H9 (cell line): ENCODE measurements at regions not wholly inside any gene's neighbourhood (a gene's known extent, or its start where the extent isn't known, plus 50 kb on each side); places are given as distances from the start of the nearest gene placed in this dataset.

Experiments used
- DNase-seq: peaks from one replicate; pipeline ENCODE4 v3.0.0-alpha.2; 2017
- H2AFZ ChIP-seq: one replicate; pipeline ENCODE4 v1.6.1; 2013; ENCODE audit warnings: mild to moderate bottlenecking, low read length, control low read depth, moderate library complexity
- H2AK5ac ChIP-seq: 2 replicates; pipeline ENCODE4 v1.6.1; 2013; ENCODE audit warnings: low read length, control low read depth, mixed read lengths; ENCODE audit not compliant: insufficient read length
- H2BK120ac ChIP-seq: one replicate; pipeline ENCODE4 v1.6.1; 2013; ENCODE audit warnings: low read depth, mild to moderate bottlenecking, low read length, control low read depth, inconsistent platforms; ENCODE audit not compliant: poor library complexity, severe bottlenecking
- H2BK12ac ChIP-seq: 2 replicates; pipeline ENCODE4 v1.6.1; 2013; ENCODE audit warnings: low read length, control low read depth, mixed read lengths, low read depth; ENCODE audit not compliant: insufficient read length
- H2BK15ac ChIP-seq: 2 replicates; pipeline ENCODE4 v1.6.1; 2013; ENCODE audit warnings: low read depth, low read length, control low read depth
- H2BK20ac ChIP-seq: one replicate; pipeline ENCODE4 v1.6.1; 2013; ENCODE audit warnings: low read depth, mild to moderate bottlenecking, low read length, control low read depth, inconsistent platforms; ENCODE audit not compliant: poor library complexity, severe bottlenecking
- H2BK5ac ChIP-seq: 2 replicates; pipeline ENCODE4 v1.6.1; 2013; ENCODE audit warnings: low read length, control low read depth, mixed read lengths; ENCODE audit not compliant: insufficient read length
- H3K14ac ChIP-seq: 2 replicates; pipeline ENCODE4 v1.6.1; 2013; ENCODE audit warnings: low read length, control low read depth; ENCODE audit not compliant: insufficient read depth
- H3K18ac ChIP-seq: 2 replicates; pipeline ENCODE4 v1.6.1; 2013; ENCODE audit warnings: low read depth, mild to moderate bottlenecking, mixed read lengths, low read length, control low read depth; ENCODE audit not compliant: insufficient read length
- H3K23ac ChIP-seq: 2 replicates; pipeline ENCODE4 v1.6.1; 2013; ENCODE audit warnings: low read length, control low read depth, mixed read lengths, low read depth; ENCODE audit not compliant: insufficient read length
- H3K23me2 ChIP-seq: 2 replicates; pipeline ENCODE4 v1.6.1; 2013; ENCODE audit warnings: low read depth, mild to moderate bottlenecking, mixed read lengths, low read length, control low read depth; ENCODE audit not compliant: insufficient read length, poor library complexity, severe bottlenecking
- H3K27ac ChIP-seq: 2 replicates; pipeline ENCODE4 v1.5.1; 2013; ENCODE audit warnings: low read length, control low read depth, mixed read lengths, low read depth; ENCODE audit not compliant: insufficient read length
- H3K27me3 ChIP-seq: 2 replicates; pipeline ENCODE4 v1.6.1; 2013; ENCODE audit warnings: low read length, control low read depth, inconsistent platforms; ENCODE audit not compliant: insufficient read depth
- H3K4ac ChIP-seq: 2 replicates; pipeline ENCODE4 v1.6.1; 2013; ENCODE audit warnings: low read depth, mild to moderate bottlenecking, control low read depth, inconsistent platforms, low read length, moderate library complexity
- H3K4me1 ChIP-seq: 2 replicates; pipeline ENCODE4 v1.6.1; 2013; ENCODE audit warnings: low read length, control low read depth, inconsistent platforms; ENCODE audit not compliant: insufficient read depth
- H3K4me2 ChIP-seq: 2 replicates; pipeline ENCODE4 v1.6.1; 2013; ENCODE audit warnings: low read length, control low read depth, mixed read lengths; ENCODE audit not compliant: insufficient read length, insufficient read depth
- H3K56ac ChIP-seq: 2 replicates; pipeline ENCODE4 v1.6.1; 2013; ENCODE audit warnings: low read depth, mild to moderate bottlenecking, mixed read lengths, low read length, control low read depth; ENCODE audit not compliant: insufficient read length
- H3K79me1 ChIP-seq: 2 replicates; pipeline ENCODE4 v1.6.1; 2013; ENCODE audit warnings: low read depth, mild to moderate bottlenecking, moderate library complexity, low read length, control low read depth, inconsistent platforms; ENCODE audit not compliant: insufficient read depth, poor library complexity, severe bottlenecking
- H3K79me2 ChIP-seq: 2 replicates; pipeline ENCODE4 v1.6.1; 2013; ENCODE audit warnings: low read length, control low read depth, inconsistent platforms; ENCODE audit not compliant: insufficient read depth
- H3K9ac ChIP-seq: 2 replicates; pipeline ENCODE4 v1.6.1; 2013; ENCODE audit warnings: low read length, control low read depth, mixed read lengths; ENCODE audit not compliant: insufficient read length; ENCODE audit errors: extremely low read depth
- H3K9me3 ChIP-seq: one replicate; pipeline ENCODE4 v1.6.1; 2013; ENCODE audit warnings: low read depth, low read length, inconsistent platforms; ENCODE audit not compliant: control insufficient read depth
- H3T11ph ChIP-seq: one replicate; pipeline ENCODE4 v1.6.1; 2013; ENCODE audit warnings: mild to moderate bottlenecking, low read length, control low read depth, inconsistent platforms
- H4K20me1 ChIP-seq: one replicate; pipeline ENCODE4 v1.6.1; 2013; ENCODE audit not compliant: control insufficient read depth, insufficient read length, insufficient read depth
- H4K5ac ChIP-seq: 2 replicates; pipeline ENCODE4 v1.6.1; 2013; ENCODE audit warnings: low read depth, mild to moderate bottlenecking, mixed read lengths, low read length, control low read depth; ENCODE audit not compliant: insufficient read length
- H4K8ac ChIP-seq: replicated peaks from 2 replicates; pipeline ENCODE4 v1.6.1; 2013; ENCODE audit warnings: low read length, control low read depth, mixed read lengths, low read depth; ENCODE audit not compliant: insufficient read length
- H4K91ac ChIP-seq: 2 replicates; pipeline ENCODE4 v1.6.1; 2013; ENCODE audit warnings: low read depth, mild to moderate bottlenecking, moderate library complexity, mixed read lengths, low read length, control low read depth; ENCODE audit not compliant: insufficient read length
- H3K27ac Mint-ChIP-seq, 3 experiments: 2 replicates in 2 of 3; 3 replicates in 1 of 3; pipeline ENCODE4 v1.8.0; 2020 to 2021; ENCODE audit warnings: mixed read lengths in 3 of 3, mild to moderate bottlenecking in 1 of 3, moderate library complexity in 1 of 3
- H3K27me3 Mint-ChIP-seq: 2 replicates; pipeline ENCODE4 v1.8.0; 2021; ENCODE audit warnings: low read depth, mild to moderate bottlenecking, moderate library complexity, mixed read lengths
- H3K36me3 Mint-ChIP-seq, 3 experiments: 2 replicates in 2 of 3; 3 replicates in 1 of 3; pipeline ENCODE4 v1.8.0; 2020 to 2021; ENCODE audit warnings: low read depth in 3 of 3, mixed read lengths in 3 of 3; ENCODE audit not compliant: insufficient read depth in 1 of 3
- H3K4me1 Mint-ChIP-seq, 2 experiments: 2 replicates each; pipeline ENCODE4 v1.8.0; 2020; ENCODE audit warnings: mixed read lengths in 2 of 2
- H3K4me3 Mint-ChIP-seq, 2 experiments: 2 replicates in 1 of 2; 3 replicates in 1 of 2; pipeline ENCODE4 v1.8.0; 2020 to 2021; ENCODE audit warnings: mild to moderate bottlenecking in 2 of 2, mixed read lengths in 2 of 2, moderate library complexity in 1 of 2
- H3K9me3 Mint-ChIP-seq, 2 experiments: 2 replicates in 1 of 2; 3 replicates in 1 of 2; pipeline ENCODE4 v1.8.0; 2020; ENCODE audit warnings: mild to moderate bottlenecking in 2 of 2, mixed read lengths in 2 of 2, moderate library complexity in 1 of 2
- CTCF ChIP-seq: fragments of 200-600 bp; sonication (generic); conservative IDR thresholded peaks from 3 replicates; pipeline ENCODE4 v1.8.0; 2021; ENCODE audit warnings: antibody characterized with exemption, mild to moderate bottlenecking
- WGBS: extraction: QIAGEN DNeasy Blood & Tissue Kit; methylation state at CpG from one replicate; pipeline ENCODE4 v1.1.7; 2013; ENCODE audit warnings: missing lambda C conversion rate, low lambda C conversion rate, mixed read lengths; ENCODE audit not compliant: insufficient read length; ENCODE audit errors: extremely low coverage; 5-methylcytosine and 5-hydroxymethylcytosine counted together

GRCh38 chr3:148234536-148234935 is 463.2 kb upstream of the AGTR1 start:
- Mint-ChIP-seq H3K27ac (no peak overlapping the region), H3K4me3 (no peak overlapping the region), H3K36me3 (no peaks in the 10 kb centered on the region), H3K9me3 (no peaks in the 10 kb centered on the region), H3K27me3 (no peaks in the 10 kb centered on the region), H3K4me1 (no peaks in the 10 kb centered on the region)
- Histone ChIP-seq H3K4me2 (no peak overlapping the region), H2BK5ac (no peak overlapping the region), H4K8ac (no peak overlapping the region), H3K9me3 (no peaks in the 10 kb centered on the region), H4K20me1 (no peaks in the 10 kb centered on the region), H3K56ac (no peak overlapping the region), H3T11ph (no peak overlapping the region), H2AK5ac (no peak overlapping the region), H4K91ac (no peak overlapping the region), H3K4ac (no peak overlapping the region), H2BK12ac (no peak overlapping the region), H3K79me2 (no peaks in the 10 kb centered on the region), H2BK120ac (no peak overlapping the region), H2BK20ac (no peak overlapping the region), H3K79me1 (no peaks in the 10 kb centered on the region), H3K18ac (no peak overlapping the region), H4K5ac (no peak overlapping the region), H2BK15ac (no peak overlapping the region), H3K27ac (no peak overlapping the region), H3K9ac (no peak overlapping the region), H3K27me3 (no peaks in the 10 kb centered on the region), H2AFZ (no peak overlapping the region), H3K14ac (no peak overlapping the region), H3K4me1 (no peaks in the 10 kb centered on the region), H3K23ac (no peak overlapping the region), H3K23me2 (no peaks in the 10 kb centered on the region)
- no peak for TF ChIP-seq CTCF
- DNase-seq: no peak
- WGBS: no CpG with 5 or more reads among the region's 1 CpG
